ENCODE measurements at regions not wholly inside any gene's neighbourhood (a gene's known extent, or its start where the extent isn't known, plus 50 kb on each side); places are given as distances from the start of the nearest gene placed in this dataset.
"Not testable (repeated sequence)": the region's sequence is repeated elsewhere in the genome, so short reads cannot be mapped to it uniquely, and the experiment has no call there.

- no peaks in the 10 kb centered on the region for H3K27me3 ChIP-seq (ENCODE audit: control insufficient read depth, insufficient read depth, low read length)
- DNase-seq: no peak
- H3K4me3 ChIP-seq (ENCODE audit: low read length): no peak overlapping the region
- no peaks in the 10 kb centered on the region for H3K9me3 ChIP-seq (replicated peaks; ENCODE audit: control insufficient read depth, low read depth, low read length)
- H3K4me1 ChIP-seq (ENCODE audit: control insufficient read depth, insufficient read depth, low read length): no peaks in the 10 kb centered on the region
- no peak overlapping the region for H3K27ac ChIP-seq (ENCODE audit: low read length)
- no CpG with 5 or more reads among the region's 3 CpGs for WGBS (ENCODE audit: insufficient coverage)
- no peaks in the 10 kb centered on the region for H3K36me3 ChIP-seq (ENCODE audit: control insufficient read depth, insufficient read depth, low read length)
Measured at GRCh38 chr16:6701096-6701495, 631.5 kb upstream of the RBFOX1 start.

- no peak for DNase-seq
- H3K4me3 ChIP-seq (ENCODE audit: low read length): no peak overlapping the region
- 43% methylated on average over 3 of the region's 7 CpGs for WGBS (ENCODE audit: insufficient coverage)
Measured at GRCh38 chr16:6698548-6698947, 634.1 kb upstream of the RBFOX1 start.

GRCh38 chr16:6695666-6696065 lies 637.0 kb upstream of the RBFOX1 start:
- no peaks in the 10 kb centered on the region for H3K4me1 ChIP-seq (ENCODE audit: control insufficient read depth, insufficient read depth, low read length)
- H3K36me3 ChIP-seq (ENCODE audit: control insufficient read depth, insufficient read depth, low read length): no peaks in the 10 kb centered on the region
- H3K27me3 ChIP-seq (ENCODE audit: control insufficient read depth, insufficient read depth, low read length): no peaks in the 10 kb centered on the region
- no peak overlapping the region for H3K27ac ChIP-seq (ENCODE audit: low read length)
- no CpG with 5 or more reads among the region's 3 CpGs for WGBS (ENCODE audit: insufficient coverage)
- no peak for DNase-seq
- no peak overlapping the region for H3K4me3 ChIP-seq (ENCODE audit: low read length)
- H3K9me3 ChIP-seq (replicated peaks; ENCODE audit: control insufficient read depth, low read depth, low read length): no peaks in the 10 kb centered on the region

More at GRCh38 chr16:6698548-6698947, 634.1 kb upstream of the RBFOX1 start:
- Histone ChIP-seq H3K27me3 (ENCODE audit: control insufficient read depth, insufficient read depth, low read length) (no peaks in the 10 kb centered on the region), H3K4me1 (ENCODE audit: control insufficient read depth, insufficient read depth, low read length) (no peaks in the 10 kb centered on the region), H3K27ac (ENCODE audit: low read length) (no peak overlapping the region), H3K9me3 (replicated peaks; ENCODE audit: control insufficient read depth, low read depth, low read length) (no peaks in the 10 kb centered on the region), H3K36me3 (ENCODE audit: control insufficient read depth, insufficient read depth, low read length) (no peaks in the 10 kb centered on the region)

GRCh38 chr16:6694636-6695035 lies 638.0 kb upstream of the RBFOX1 start:
- Histone ChIP-seq H3K9me3 (replicated peaks; ENCODE audit: control insufficient read depth, low read depth, low read length) (no peaks in the 10 kb centered on the region), H3K4me1 (ENCODE audit: control insufficient read depth, insufficient read depth, low read length) (no peaks in the 10 kb centered on the region), H3K27me3 (ENCODE audit: control insufficient read depth, insufficient read depth, low read length) (no peaks in the 10 kb centered on the region), H3K27ac (ENCODE audit: low read length) (no peak overlapping the region), H3K4me3 (ENCODE audit: low read length) (no peak overlapping the region), H3K36me3 (ENCODE audit: control insufficient read depth, insufficient read depth, low read length) (no peaks in the 10 kb centered on the region)
- WGBS (ENCODE audit: insufficient coverage): 90% methylated on average over 4 of the region's 6 CpGs
- no peak for DNase-seq

- not testable (repeated sequence) for H3K27me3 ChIP-seq (ENCODE audit: control insufficient read depth, insufficient read depth, low read length); H3K36me3 ChIP-seq (ENCODE audit: control insufficient read depth, insufficient read depth, low read length); DNase-seq; H3K4me1 ChIP-seq (ENCODE audit: control insufficient read depth, insufficient read depth, low read length); H3K4me3 ChIP-seq (ENCODE audit: low read length); H3K27ac ChIP-seq (ENCODE audit: low read length); H3K9me3 ChIP-seq (replicated peaks; ENCODE audit: control insufficient read depth, low read depth, low read length)
- 72% methylated on average over 2 of the region's 2 CpGs for WGBS (ENCODE audit: insufficient coverage)
Measured at GRCh38 chr16:6693418-6693817, 639.2 kb upstream of the RBFOX1 start.

GRCh38 chr16:6692874-6693273 lies 639.8 kb upstream of the RBFOX1 start:
- no peak overlapping the region for H3K27ac ChIP-seq (ENCODE audit: low read length)
- H3K4me1 ChIP-seq (ENCODE audit: control insufficient read depth, insufficient read depth, low read length): no peaks in the 10 kb centered on the region
- no peaks in the 10 kb centered on the region for H3K9me3 ChIP-seq (replicated peaks; ENCODE audit: control insufficient read depth, low read depth, low read length)
- DNase-seq: no peak
- no peaks in the 10 kb centered on the region for H3K27me3 ChIP-seq (ENCODE audit: control insufficient read depth, insufficient read depth, low read length)
- H3K4me3 ChIP-seq (ENCODE audit: low read length): no peak overlapping the region
- 90% methylated on average over 5 of the region's 5 CpGs for WGBS (ENCODE audit: insufficient coverage)
- H3K36me3 ChIP-seq (ENCODE audit: control insufficient read depth, insufficient read depth, low read length): no peaks in the 10 kb centered on the region

GRCh38 chr16:6690741-6691140 lies 641.9 kb upstream of the RBFOX1 start:
- Histone ChIP-seq H3K4me1 (ENCODE audit: control insufficient read depth, insufficient read depth, low read length) (no peaks in the 10 kb centered on the region), H3K36me3 (ENCODE audit: control insufficient read depth, insufficient read depth, low read length) (no peaks in the 10 kb centered on the region), H3K27me3 (ENCODE audit: control insufficient read depth, insufficient read depth, low read length) (no peaks in the 10 kb centered on the region), H3K4me3 (ENCODE audit: low read length) (no peak overlapping the region), H3K9me3 (replicated peaks; ENCODE audit: control insufficient read depth, low read depth, low read length) (no peaks in the 10 kb centered on the region), H3K27ac (ENCODE audit: low read length) (no peak overlapping the region)
- no peak for DNase-seq
- WGBS (ENCODE audit: insufficient coverage): 80% methylated on average over 1 of the region's 4 CpGs

GRCh38 chr16:6689643-6690042 lies 643.0 kb upstream of the RBFOX1 start:
- Histone ChIP-seq H3K4me1 (ENCODE audit: control insufficient read depth, insufficient read depth, low read length) (no peaks in the 10 kb centered on the region), H3K36me3 (ENCODE audit: control insufficient read depth, insufficient read depth, low read length) (no peaks in the 10 kb centered on the region), H3K4me3 (ENCODE audit: low read length) (no peak overlapping the region), H3K9me3 (replicated peaks; ENCODE audit: control insufficient read depth, low read depth, low read length) (no peaks in the 10 kb centered on the region), H3K27ac (ENCODE audit: low read length) (no peak overlapping the region), H3K27me3 (ENCODE audit: control insufficient read depth, insufficient read depth, low read length) (no peaks in the 10 kb centered on the region)
- DNase-seq: no peak
- 13% methylated on average over 3 of the region's 5 CpGs for WGBS (ENCODE audit: insufficient coverage)

- Histone ChIP-seq H3K36me3 (ENCODE audit: control insufficient read depth, insufficient read depth, low read length) (no peaks in the 10 kb centered on the region), H3K27ac (ENCODE audit: low read length) (no peak overlapping the region), H3K9me3 (replicated peaks; ENCODE audit: control insufficient read depth, low read depth, low read length) (no peaks in the 10 kb centered on the region), H3K4me3 (ENCODE audit: low read length) (no peak overlapping the region), H3K4me1 (ENCODE audit: control insufficient read depth, insufficient read depth, low read length) (no peaks in the 10 kb centered on the region), H3K27me3 (ENCODE audit: control insufficient read depth, insufficient read depth, low read length) (no peaks in the 10 kb centered on the region)
- DNase-seq: no peak
- no CpG with 5 or more reads among the region's 3 CpGs for WGBS (ENCODE audit: insufficient coverage)
Measured at GRCh38 chr16:6687593-6687992, 645.1 kb upstream of the RBFOX1 start.

GRCh38 chr16:6684076-6684673 lies 648.5 kb upstream of the RBFOX1 start:
- no peak overlapping the region for H3K4me3 ChIP-seq (ENCODE audit: low read length)
- no peak overlapping the region for H3K27ac ChIP-seq (ENCODE audit: low read length)
- no peaks in the 10 kb centered on the region for H3K4me1 ChIP-seq (ENCODE audit: control insufficient read depth, insufficient read depth, low read length)
- peaks cover 4% of the 10 kb centered on the region for H3K27me3 ChIP-seq (ENCODE audit: control insufficient read depth, insufficient read depth, low read length)
- DNase-seq: peak; percentile 10
- WGBS (ENCODE audit: insufficient coverage): 13% methylated on average over 6 of the region's 7 CpGs
- H3K9me3 ChIP-seq (replicated peaks; ENCODE audit: control insufficient read depth, low read depth, low read length): no peaks in the 10 kb centered on the region
- no peaks in the 10 kb centered on the region for H3K36me3 ChIP-seq (ENCODE audit: control insufficient read depth, insufficient read depth, low read length)
